ENCODE measurements at regions not wholly inside any gene's neighbourhood (a gene's known extent, or its start where the extent isn't known, plus 50 kb on each side); places are given as distances from the start of the nearest gene placed in this dataset.

DNA sequence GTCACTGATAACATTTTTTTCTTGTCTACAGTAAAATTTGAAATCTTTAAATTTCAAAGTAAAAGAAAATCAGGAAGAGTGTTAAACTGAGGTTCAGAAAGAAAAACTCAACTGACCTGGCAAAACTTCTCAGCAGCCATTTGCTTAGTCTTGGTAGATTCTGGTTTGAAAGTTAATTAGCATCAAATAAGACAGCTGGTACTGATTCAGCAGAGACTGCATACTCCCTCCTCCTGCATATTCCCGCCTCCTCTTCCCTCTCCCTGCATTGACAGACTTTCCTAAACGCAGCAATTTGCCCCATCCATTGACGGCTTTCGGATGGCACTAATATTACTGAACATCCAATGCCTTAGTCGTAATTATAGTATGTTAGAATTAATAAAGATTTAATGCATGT lies 520.8 kb downstream of the FLRT2 start:
- Histone ChIP-seq H3K9me3 (replicated peaks) (no peaks in the 10 kb centered on the region), H3K4me3 (no peak overlapping the region), H3K27me3 (replicated peaks) (no peaks in the 10 kb centered on the region), H3K4me1 (replicated peaks) (no peaks in the 10 kb centered on the region), H3K36me3 (no peaks in the 10 kb centered on the region), H3K27ac (no peak overlapping the region)
- DNase-seq (ENCODE audit: low read depth in 1 of 2, low spot score in 2 of 2): no peak

GRCh38 chr14:86050072-86050683 lies 520.2 kb downstream of the FLRT2 start:
- Histone ChIP-seq H3K27me3 (replicated peaks) (no peaks in the 10 kb centered on the region), H3K9me3 (replicated peaks) (no peaks in the 10 kb centered on the region), H3K4me3 (no peak overlapping the region), H3K4me1 (replicated peaks) (no peaks in the 10 kb centered on the region), H3K27ac (no peak overlapping the region), H3K36me3 (no peaks in the 10 kb centered on the region)
- DNase-seq (ENCODE audit: low read depth in 1 of 2, low spot score in 2 of 2): no peak

- H3K4me1 ChIP-seq (replicated peaks): no peaks in the 10 kb centered on the region
- no peaks in the 10 kb centered on the region for H3K9me3 ChIP-seq (replicated peaks)
- no peak for DNase-seq (ENCODE audit: low read depth in 1 of 2, low spot score in 2 of 2)
- no peaks in the 10 kb centered on the region for H3K27me3 ChIP-seq (replicated peaks)
- H3K4me3 ChIP-seq: no peak overlapping the region
- no peak overlapping the region for H3K27ac ChIP-seq
- H3K36me3 ChIP-seq: no peaks in the 10 kb centered on the region
These were observed 509.2 kb downstream of the FLRT2 start for GRCh38 chr14:86039176-86039575.

DNA sequence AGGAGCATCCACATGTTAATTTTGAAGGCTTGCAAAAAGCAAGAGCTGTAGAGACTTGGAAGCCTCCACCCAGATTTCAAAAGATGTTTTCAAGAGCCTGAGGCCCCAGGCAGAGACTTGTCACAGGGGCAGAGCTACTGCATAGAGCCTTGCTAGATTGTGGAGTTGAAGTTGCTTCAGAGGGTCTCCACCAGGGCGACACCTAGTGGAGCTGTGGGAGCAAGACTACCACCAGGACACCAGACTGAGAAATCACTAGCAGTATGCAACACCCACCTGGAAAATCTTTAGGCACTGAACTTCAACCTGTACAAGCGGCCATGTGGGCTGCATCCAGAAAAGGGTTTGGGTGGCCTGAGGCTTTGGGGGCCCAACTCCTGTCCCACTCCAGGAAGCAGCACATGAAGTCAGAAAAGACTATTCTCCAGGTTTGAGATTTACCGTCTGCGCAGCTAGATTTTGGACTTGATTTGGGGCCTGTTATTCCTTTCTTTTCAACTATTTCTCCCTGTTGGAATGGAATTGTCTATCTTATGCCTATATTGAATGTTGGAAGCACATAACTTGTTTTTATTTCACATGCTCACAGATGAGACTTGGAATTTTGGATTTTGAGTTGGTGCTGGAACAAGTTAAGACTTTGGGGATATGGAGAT lies 508.6 kb downstream of the FLRT2 start:
- no peaks in the 10 kb centered on the region for H3K36me3 ChIP-seq
- no peaks in the 10 kb centered on the region for H3K4me1 ChIP-seq (replicated peaks)
- DNase-seq (ENCODE audit: low read depth in 1 of 2, low spot score in 2 of 2): peak in 1 of 2 experiments; percentile 2
- H3K4me3 ChIP-seq: no peak overlapping the region
- H3K27me3 ChIP-seq (replicated peaks): no peaks in the 10 kb centered on the region
- H3K27ac ChIP-seq: no peak overlapping the region
- no peaks in the 10 kb centered on the region for H3K9me3 ChIP-seq (replicated peaks)

DNA sequence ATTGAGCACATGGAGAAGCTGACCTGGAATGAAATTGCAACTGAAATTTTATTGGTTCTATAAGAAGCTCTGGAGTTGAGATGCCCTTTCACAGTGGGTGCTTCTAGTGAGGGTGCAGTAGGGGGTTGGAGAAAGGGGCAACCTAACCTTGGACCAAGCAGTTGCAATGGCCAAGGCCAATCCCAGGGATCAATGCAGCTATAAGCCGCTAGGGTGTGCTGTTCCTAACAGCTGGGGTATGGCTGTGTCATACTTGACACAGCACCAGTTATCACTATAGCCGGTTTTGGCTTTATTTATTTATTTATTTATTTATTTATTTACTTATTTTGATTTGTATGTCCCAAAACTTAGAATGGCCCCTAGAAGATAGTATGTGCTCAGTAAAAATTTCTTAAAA lies 505.9 kb downstream of the FLRT2 start:
- Histone ChIP-seq H3K9me3 (replicated peaks) (no peaks in the 10 kb centered on the region), H3K4me3 (no peak overlapping the region), H3K27me3 (replicated peaks) (no peaks in the 10 kb centered on the region), H3K4me1 (replicated peaks) (no peaks in the 10 kb centered on the region), H3K27ac (no peak overlapping the region), H3K36me3 (no peaks in the 10 kb centered on the region)
- no peak for DNase-seq (ENCODE audit: low read depth in 1 of 2, low spot score in 2 of 2)

- Histone ChIP-seq H3K36me3 (no peaks in the 10 kb centered on the region), H3K27me3 (replicated peaks) (no peaks in the 10 kb centered on the region), H3K4me1 (replicated peaks) (no peaks in the 10 kb centered on the region), H3K27ac (no peak overlapping the region), H3K9me3 (replicated peaks) (no peaks in the 10 kb centered on the region), H3K4me3 (no peak overlapping the region)
- no peak for DNase-seq (ENCODE audit: low read depth in 1 of 2, low spot score in 2 of 2)
These were observed 498.0 kb downstream of the FLRT2 start for GRCh38 chr14:86027990-86028389.

- Histone ChIP-seq H3K36me3 (no peaks in the 10 kb centered on the region), H3K9me3 (replicated peaks) (no peaks in the 10 kb centered on the region), H3K27me3 (replicated peaks) (no peaks in the 10 kb centered on the region), H3K4me3 (no peak overlapping the region), H3K4me1 (replicated peaks) (no peaks in the 10 kb centered on the region), H3K27ac (no peak overlapping the region)
- no peak for DNase-seq (ENCODE audit: low read depth in 1 of 2, low spot score in 2 of 2)
These were observed 497.2 kb downstream of the FLRT2 start for GRCh38 chr14:86027144-86027543.

- H3K36me3 ChIP-seq: no peaks in the 10 kb centered on the region
- H3K27me3 ChIP-seq (replicated peaks): no peaks in the 10 kb centered on the region
- no peak overlapping the region for H3K27ac ChIP-seq
- DNase-seq (ENCODE audit: low read depth in 1 of 2, low spot score in 2 of 2): no peak
- no peaks in the 10 kb centered on the region for H3K4me1 ChIP-seq (replicated peaks)
- H3K9me3 ChIP-seq (replicated peaks): no peaks in the 10 kb centered on the region
- H3K4me3 ChIP-seq: no peak overlapping the region
These were observed 492.2 kb downstream of the FLRT2 start for GRCh38 chr14:86022031-86022629.

GRCh38 chr14:86020841-86021240 lies 490.9 kb downstream of the FLRT2 start:
- Histone ChIP-seq H3K27me3 (replicated peaks) (no peaks in the 10 kb centered on the region), H3K36me3 (no peaks in the 10 kb centered on the region), H3K4me3 (no peak overlapping the region), H3K9me3 (replicated peaks) (no peaks in the 10 kb centered on the region), H3K27ac (no peak overlapping the region), H3K4me1 (replicated peaks) (no peaks in the 10 kb centered on the region)
- DNase-seq (ENCODE audit: low read depth in 1 of 2, low spot score in 2 of 2): no peak

DNA sequence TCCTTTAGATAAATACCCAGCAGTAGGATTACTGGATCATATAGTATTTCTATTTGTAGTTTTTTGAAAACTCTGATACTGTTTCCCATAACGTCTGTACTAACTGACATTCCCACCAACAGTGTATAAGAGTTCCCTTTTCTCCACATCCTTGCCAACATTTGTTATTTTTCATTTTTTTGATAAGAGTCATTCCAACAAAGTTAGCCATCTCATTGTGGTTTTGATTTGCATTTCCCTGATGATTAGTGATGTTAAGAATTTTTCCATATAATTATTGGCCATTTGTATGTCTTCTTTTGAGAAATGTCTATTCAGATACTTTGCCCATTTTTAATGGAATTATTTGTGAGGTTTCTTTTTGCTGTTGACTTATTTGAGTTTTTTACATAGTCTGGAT lies 486.0 kb downstream of the FLRT2 start:
- Histone ChIP-seq H3K4me3 (no peak overlapping the region), H3K27ac (no peak overlapping the region), H3K27me3 (replicated peaks) (no peaks in the 10 kb centered on the region), H3K4me1 (replicated peaks) (no peaks in the 10 kb centered on the region), H3K36me3 (no peaks in the 10 kb centered on the region), H3K9me3 (replicated peaks) (no peaks in the 10 kb centered on the region)
- no peak for DNase-seq (ENCODE audit: low read depth in 1 of 2, low spot score in 2 of 2)

DNA sequence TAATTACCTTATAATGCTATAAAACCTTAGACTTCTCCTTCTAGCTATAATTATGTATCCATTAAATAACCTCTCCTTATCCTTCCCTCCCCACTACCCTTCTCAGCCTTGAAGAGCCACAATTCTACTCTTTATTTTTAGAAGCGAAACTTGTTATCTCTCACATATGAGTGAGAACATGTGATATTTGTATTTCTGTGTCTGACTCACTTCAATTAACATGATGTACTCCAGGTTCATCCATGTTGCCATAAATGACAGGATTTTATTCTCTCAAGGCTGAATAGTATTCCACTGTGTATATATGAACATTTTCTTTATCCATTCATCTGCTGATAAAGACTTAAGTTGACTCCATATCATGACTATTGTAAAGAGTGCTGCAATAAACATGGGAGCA lies 485.6 kb downstream of the FLRT2 start:
- Histone ChIP-seq H3K4me3 (no peak overlapping the region), H3K27me3 (replicated peaks) (no peaks in the 10 kb centered on the region), H3K27ac (no peak overlapping the region), H3K36me3 (no peaks in the 10 kb centered on the region), H3K4me1 (replicated peaks) (no peaks in the 10 kb centered on the region), H3K9me3 (replicated peaks) (no peaks in the 10 kb centered on the region)
- DNase-seq (ENCODE audit: low read depth in 1 of 2, low spot score in 2 of 2): no peak

- no peak for DNase-seq (ENCODE audit: low read depth in 1 of 2, low spot score in 2 of 2)
- Histone ChIP-seq H3K36me3 (no peaks in the 10 kb centered on the region), H3K4me1 (replicated peaks) (no peaks in the 10 kb centered on the region), H3K27ac (no peak overlapping the region), H3K9me3 (replicated peaks) (no peaks in the 10 kb centered on the region), H3K4me3 (no peak overlapping the region), H3K27me3 (replicated peaks) (no peaks in the 10 kb centered on the region)
These were observed 483.7 kb downstream of the FLRT2 start for GRCh38 chr14:86013641-86014040.

- Histone ChIP-seq H3K36me3 (no peaks in the 10 kb centered on the region), H3K9me3 (replicated peaks) (no peaks in the 10 kb centered on the region), H3K4me1 (replicated peaks) (no peaks in the 10 kb centered on the region), H3K27me3 (replicated peaks) (no peaks in the 10 kb centered on the region), H3K27ac (no peak overlapping the region), H3K4me3 (no peak overlapping the region)
- DNase-seq (ENCODE audit: low read depth in 1 of 2, low spot score in 2 of 2): no peak
These were observed 482.5 kb downstream of the FLRT2 start for GRCh38 chr14:86012461-86012860.

- H3K4me1 ChIP-seq (replicated peaks): no peaks in the 10 kb centered on the region
- H3K4me3 ChIP-seq: no peak overlapping the region
- H3K9me3 ChIP-seq (replicated peaks): no peaks in the 10 kb centered on the region
- DNase-seq (ENCODE audit: low read depth in 1 of 2, low spot score in 2 of 2): no peak
- no peaks in the 10 kb centered on the region for H3K27me3 ChIP-seq (replicated peaks)
- H3K27ac ChIP-seq: no peak overlapping the region
- H3K36me3 ChIP-seq: no peaks in the 10 kb centered on the region
These were observed 474.1 kb downstream of the FLRT2 start for GRCh38 chr14:86003998-86004397.
